H1 (cell line): ENCODE measurements at regions not wholly inside any gene's neighbourhood (a gene's known extent, or its start where the extent isn't known, plus 50 kb on each side); places are given as distances from the start of the nearest gene placed in this dataset.

ENCODE experiments used
- CTCF ChIA-PET: fragments of 300-600 bp; sonication (Branson Sonifier 250); formaldehyde crosslinking; loops from one replicate; lab custom pipeline; 2021; ENCODE audit not compliant: partially characterized antibody; lab: Charles Lee
- POLR2A ChIA-PET: fragments of 300-600 bp; sonication (Branson Sonifier 250); formaldehyde crosslinking; loops from one replicate; lab custom pipeline; 2021; ENCODE audit warnings: inconsistent platforms; ENCODE audit not compliant: partially characterized antibody; lab: Charles Lee
- DNase-seq, 2 experiments: peaks; one replicate each; pipeline versions ENCODE4 v3.0.0 to v3.0.0-alpha.2; 2010 to 2022; ENCODE audit warnings: low spot score in 2 of 2, low read depth in 1 of 2, mixed read lengths in 1 of 2
- FAIRE-seq: peaks from 2 replicates; lab custom pipeline; 2011; peaks lifted over from hg19 to GRCh38; lab: Jason Lieb, UNC
- H2AFZ ChIP-seq: 2 replicates; pipeline ENCODE4 v1.8.1; 2012; ENCODE audit warnings: low read length, inconsistent platforms
- H2AK5ac ChIP-seq: 2 replicates; pipeline ENCODE4 v1.6.1; 2013; ENCODE audit warnings: low read depth, low read length
- H2BK120ac ChIP-seq: replicated peaks from 2 replicates; pipeline ENCODE3; 2013; ENCODE audit warnings: low read depth, low read length, inconsistent platforms
- H2BK12ac ChIP-seq: 2 replicates; pipeline ENCODE4 v1.6.1; 2013; ENCODE audit warnings: low read depth, low read length
- H2BK15ac ChIP-seq: 2 replicates; pipeline ENCODE4 v1.6.1; 2013; ENCODE audit warnings: low read length
- H2BK20ac ChIP-seq: 2 replicates; pipeline ENCODE4 v1.6.1; 2013; ENCODE audit warnings: low read length
- H2BK5ac ChIP-seq: 2 replicates; pipeline ENCODE4 v1.6.1; 2013; ENCODE audit warnings: low read depth, low read length
- H3K14ac ChIP-seq: 2 replicates; pipeline ENCODE4 v1.6.1; 2013; ENCODE audit warnings: inconsistent platforms; ENCODE audit not compliant: insufficient read length
- H3K18ac ChIP-seq: 2 replicates; pipeline ENCODE4 v1.6.1; 2013; ENCODE audit warnings: low read length; ENCODE audit errors: extremely low read depth
- H3K23ac ChIP-seq: 2 replicates; pipeline ENCODE4 v1.6.1; 2013; ENCODE audit warnings: inconsistent platforms; ENCODE audit not compliant: insufficient read length
- H3K23me2 ChIP-seq: 2 replicates; pipeline ENCODE4 v1.6.1; 2013; ENCODE audit warnings: low read depth, low read length
- H3K27ac ChIP-seq: 2 replicates; pipeline ENCODE4 v1.6.1; 2011; ENCODE audit warnings: low read depth, low read length, inconsistent platforms
- H3K27me3 ChIP-seq, 4 experiments: replicated peaks in 1 of 4; 1 replicate in 1 of 4; 2 replicates in 3 of 4; pipeline versions ENCODE4 v1.6.1 to v1.8.1; 2011 to 2013; ENCODE audit warnings: low read length in 3 of 4, mild to moderate bottlenecking in 3 of 4, inconsistent platforms in 2 of 4, mixed read lengths in 2 of 4, moderate library complexity in 1 of 4; ENCODE audit not compliant: control insufficient read depth in 3 of 4, insufficient read depth in 3 of 4; ENCODE audit errors: extremely low read depth in 1 of 4
- H3K36me3 ChIP-seq, 4 experiments: 2 replicates each; pipeline versions ENCODE4 v1.6.1 to v1.8.1; 2011 to 2013; ENCODE audit warnings: mild to moderate bottlenecking in 4 of 4, low read length in 3 of 4, moderate library complexity in 2 of 4, control low read depth in 1 of 4, inconsistent platforms in 1 of 4; ENCODE audit not compliant: insufficient read depth in 4 of 4, control insufficient read depth in 2 of 4
- H3K4ac ChIP-seq: replicated peaks from 2 replicates; pipeline ENCODE3; 2013; ENCODE audit warnings: low read length, low read depth, mixed read lengths, inconsistent platforms; ENCODE audit not compliant: insufficient read length
- H3K4me1 ChIP-seq, 4 experiments: replicated peaks in 1 of 4; 1 replicate in 1 of 4; 2 replicates in 3 of 4; pipeline versions ENCODE4 v1.6.1 to v1.8.1; 2011 to 2013; ENCODE audit warnings: low read length in 3 of 4, inconsistent platforms in 2 of 4, mixed read lengths in 1 of 4; ENCODE audit not compliant: insufficient read depth in 4 of 4, control insufficient read depth in 3 of 4
- H3K4me2 ChIP-seq, 2 experiments: 2 replicates each; pipeline versions ENCODE4 v1.6.1 to v1.8.1; 2011 to 2013; ENCODE audit warnings: low read depth in 2 of 2, low read length in 2 of 2, control low read depth in 1 of 2, inconsistent platforms in 1 of 2, mild to moderate bottlenecking in 1 of 2; ENCODE audit not compliant: insufficient read depth in 1 of 2
- H3K4me3 ChIP-seq, 4 experiments: fragments of 200-600, 300-600 bp in 1 of 4; sonication (generic), shearing (Covaris generic), sonication (Bioruptor Twin) in 1 of 4; 2 replicates each; pipeline versions ENCODE4 v1.5.1 to v1.8.1; 2011 to 2016; ENCODE audit warnings: low read length in 4 of 4, low read depth in 3 of 4, control low read depth in 2 of 4, inconsistent platforms in 2 of 4, mild to moderate bottlenecking in 2 of 4, mixed read lengths in 1 of 4, moderate library complexity in 1 of 4; ENCODE audit not compliant: insufficient read depth in 2 of 4; ENCODE audit errors: extremely low read depth in 1 of 4
- H3K56ac ChIP-seq: replicated peaks from 2 replicates; pipeline ENCODE3; 2013; ENCODE audit warnings: low read depth, mild to moderate bottlenecking, mixed read lengths, low read length, inconsistent platforms; ENCODE audit not compliant: insufficient read length
- H3K79me1 ChIP-seq: 2 replicates; pipeline ENCODE4 v1.6.1; 2013; ENCODE audit warnings: low read depth, low read length, control low read depth
- H3K79me2 ChIP-seq, 2 experiments: 2 replicates each; pipeline versions ENCODE4 v1.6.1 to v1.8.1; 2012 to 2013; ENCODE audit warnings: low read length in 2 of 2, mild to moderate bottlenecking in 2 of 2, inconsistent platforms in 1 of 2; ENCODE audit not compliant: insufficient read depth in 2 of 2, control insufficient read depth in 1 of 2
- H3K9ac ChIP-seq, 4 experiments: replicated peaks in 1 of 4; 1 replicate in 1 of 4; 2 replicates in 3 of 4; pipeline versions ENCODE4 v1.6.1 to v1.8.1; 2011 to 2013; ENCODE audit warnings: low read depth in 3 of 4, low read length in 3 of 4, control low read depth in 2 of 4, mild to moderate bottlenecking in 2 of 4, moderate library complexity in 2 of 4, inconsistent platforms in 1 of 4; ENCODE audit errors: extremely low read depth in 1 of 4
- H3K9me3 ChIP-seq, 2 experiments: 2 replicates each; pipeline versions ENCODE4 v1.6.1 to v1.8.1; 2012 to 2013; ENCODE audit warnings: mild to moderate bottlenecking in 2 of 2, moderate library complexity in 2 of 2, control low read depth in 1 of 2, inconsistent platforms in 1 of 2, low read depth in 1 of 2, low read length in 1 of 2, mixed read lengths in 1 of 2; ENCODE audit not compliant: insufficient read depth in 2 of 2
- H4K20me1 ChIP-seq, 2 experiments: replicated peaks in 1 of 2; 2 replicates each; pipeline versions ENCODE3 to v1.8.1; 2011 to 2013; ENCODE audit warnings: inconsistent platforms in 2 of 2, low read length in 2 of 2, mild to moderate bottlenecking in 1 of 2; ENCODE audit not compliant: insufficient read depth in 2 of 2, control insufficient read depth in 1 of 2
- H4K5ac ChIP-seq: 2 replicates; pipeline ENCODE4 v1.6.1; 2013; ENCODE audit warnings: low read length, low read depth, mixed read lengths, inconsistent platforms; ENCODE audit not compliant: insufficient read length
- H4K8ac ChIP-seq: 2 replicates; pipeline ENCODE4 v1.8.0; 2013; ENCODE audit warnings: mild to moderate bottlenecking, moderate library complexity, low read length, inconsistent platforms; ENCODE audit not compliant: insufficient read depth; ENCODE audit errors: extremely low read depth
- H4K91ac ChIP-seq: replicated peaks from 2 replicates; pipeline ENCODE3; 2013; ENCODE audit warnings: low read length, mixed read lengths, inconsistent platforms; ENCODE audit not compliant: insufficient read length
- BACH1 ChIP-seq: IDR thresholded peaks from 2 replicates; pipeline ENCODE4 v1.6.1; 2012; ENCODE audit warnings: low read length, improper control_type of control experiment
- BCL11A ChIP-seq, 2 experiments: IDR thresholded peaks; one replicate each; pipeline ENCODE4 v1.6.1; 2011; ENCODE audit warnings: low read depth in 2 of 2, low read length in 2 of 2, mild to moderate bottlenecking in 2 of 2
- CEBPB ChIP-seq: IDR thresholded peaks from 2 replicates; pipeline ENCODE4 v1.6.1; 2012; ENCODE audit warnings: low read depth, low read length
- EGR1 ChIP-seq: IDR thresholded peaks from 2 replicates; pipeline ENCODE4 v1.6.1; 2011; ENCODE audit warnings: low read depth, low read length, borderline replicate concordance
- FOSL1 ChIP-seq: IDR thresholded peaks from 2 replicates; pipeline ENCODE4 v1.6.1; 2011; ENCODE audit warnings: mild to moderate bottlenecking, low read depth, low read length, moderate library complexity; ENCODE audit not compliant: insufficient read depth
- HDAC2 ChIP-seq, 2 experiments: fragments of 300-600 bp in 1 of 2; sonication (generic) in 1 of 2; IDR thresholded peaks; 2 replicates each; pipeline ENCODE4 v1.6.1; 2011 to 2012; ENCODE audit warnings: low read depth in 2 of 2, low read length in 2 of 2, mild to moderate bottlenecking in 2 of 2, moderate library complexity in 2 of 2, borderline replicate concordance in 1 of 2, inconsistent platforms in 1 of 2
- HDAC6 ChIP-seq: IDR thresholded peaks from one replicate; pipeline ENCODE4 v1.7.1; 2012; ENCODE audit warnings: low read depth, mild to moderate bottlenecking, inconsistent platforms, low read length, moderate library complexity
- JUN ChIP-seq: IDR thresholded peaks from 2 replicates; pipeline ENCODE4 v1.6.1; 2011; ENCODE audit warnings: low read depth, mild to moderate bottlenecking, improper control_type of control experiment, low read length
- MAFK ChIP-seq: IDR thresholded peaks from 2 replicates; pipeline ENCODE4 v1.6.1; 2012; ENCODE audit warnings: low read depth, mild to moderate bottlenecking, improper control_type of control experiment, low read length
- NRF1 ChIP-seq: IDR thresholded peaks from 2 replicates; pipeline ENCODE4 v1.6.1; 2011; ENCODE audit warnings: mild to moderate bottlenecking, low read depth, low read length, improper control_type of control experiment
- POLR2A ChIP-seq, 2 experiments: IDR thresholded peaks; 1 replicate in 1 of 2; 2 replicates in 1 of 2; pipeline ENCODE4 v1.6.1; 2011; ENCODE audit warnings: low read depth in 2 of 2, low read length in 2 of 2, mild to moderate bottlenecking in 2 of 2; ENCODE audit errors: control extremely low read depth in 1 of 2
- POLR2AphosphoS5 ChIP-seq: IDR thresholded peaks from 2 replicates; pipeline ENCODE4 v1.6.1; 2011; ENCODE audit warnings: low read depth, low read length
- RBBP5 ChIP-seq: IDR thresholded peaks from 2 replicates; pipeline ENCODE4 v1.7.1; 2012; ENCODE audit warnings: low read depth, mild to moderate bottlenecking, inconsistent platforms, low read length, moderate library complexity, borderline replicate concordance
- SP4 ChIP-seq: IDR thresholded peaks from 2 replicates; pipeline ENCODE4 v1.6.1; 2012; ENCODE audit warnings: low read length, inconsistent platforms
- SRF ChIP-seq: IDR thresholded peaks from 2 replicates; pipeline ENCODE4 v1.6.1; 2011; ENCODE audit warnings: mild to moderate bottlenecking, low read depth, low read length, moderate library complexity
- TBP ChIP-seq: IDR thresholded peaks from 2 replicates; pipeline ENCODE4 v1.6.1; 2011; ENCODE audit warnings: low read depth, low read length, improper control_type of control experiment
- TCF12 ChIP-seq: IDR thresholded peaks from 2 replicates; pipeline ENCODE4 v1.6.1; 2011; ENCODE audit warnings: low read depth, mild to moderate bottlenecking, low read length
- WGBS, 2 experiments: shearing (Covaris generic) in 1 of 2; methylation state at CpG; one replicate each; pipeline versions ENCODE4 v1.1.6 to v1.1.7; 2013 to 2015; ENCODE audit warnings: low lambda C conversion rate in 2 of 2, mixed read lengths in 2 of 2, inconsistent platforms in 1 of 2, low coverage in 1 of 2, missing lambda C conversion rate in 1 of 2; ENCODE audit not compliant: insufficient replicate concordance in 2 of 2, insufficient coverage in 1 of 2, insufficient read length in 1 of 2; ENCODE audit errors: extremely low coverage in 1 of 2, missing lambda C conversion rate in 1 of 2; 5-methylcytosine and 5-hydroxymethylcytosine counted together

DNA sequence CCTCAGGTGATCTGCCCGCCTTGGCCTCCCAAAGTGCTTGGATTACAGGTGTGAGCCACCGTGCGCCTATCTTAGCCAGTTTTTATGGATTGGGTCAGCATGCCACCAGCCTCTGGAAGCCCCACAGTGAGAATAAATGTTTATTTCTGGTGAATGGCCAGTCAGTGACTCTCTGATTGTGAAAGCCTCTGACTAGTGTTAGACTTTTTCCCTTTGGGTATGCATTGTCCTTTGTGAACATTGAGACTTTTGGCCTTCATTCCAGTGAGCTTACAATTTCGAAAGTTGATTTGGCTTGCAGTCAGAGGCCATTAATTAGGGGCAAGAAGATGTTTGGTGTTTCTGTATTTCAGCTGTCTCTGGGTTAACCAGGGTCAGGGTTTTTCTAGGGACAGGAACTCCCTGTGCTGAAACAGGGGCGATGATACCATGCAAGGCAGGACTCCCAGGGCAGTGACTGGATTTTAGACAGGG lies 274.5 kb upstream of the C2CD4B start:
- FAIRE-seq (no peak), DNase-seq (no peak)
- no peak overlapping the region for H3K27ac ChIP-seq
- no peak overlapping the region for H2BK12ac ChIP-seq
- H2BK20ac ChIP-seq = no peak overlapping the region
- no peak overlapping the region for H3K4ac ChIP-seq
- WGBS, 2 experiments = 86% methylated on average over 5 of the region's 5 CpGs; no CpG with 5 or more reads in 1 of the 2 experiments
- no peak overlapping the region for H2AFZ ChIP-seq
- TF ChIP-seq SP4 (no peak), POLR2A (IDR thresholded peaks at IDR 0.05; ENCODE audit: control extremely low read depth in 1 of 2, low read depth in 2 of 2, low read length in 2 of 2) (no peak), JUN (no peak), EGR1 (no peak), FOSL1 (no peak), BACH1 (no peak), CEBPB (no peak), MAFK (no peak), NRF1 (no peak), RBBP5 (no peak), HDAC2 (IDR thresholded peaks at IDR 0.05; ENCODE audit: borderline replicate concordance in 1 of 2, low read depth in 2 of 2, low read length in 2 of 2) (no peak), POLR2AphosphoS5 (no peak), SRF (no peak), TCF12 (no peak), TBP (no peak), BCL11A (IDR thresholded peaks at IDR 0.05; ENCODE audit: low read depth in 2 of 2, low read length in 2 of 2) (no peak), HDAC6 (no peak)
- H4K8ac ChIP-seq = no peak overlapping the region
- no peak overlapping the region for H2BK5ac ChIP-seq
- 0 out of 4 replicates have a peak, but pooled peaks cover 0 to 2% of the 10 kb centered on the region in 2 experiments for H3K79me2 ChIP-seq
- no peak overlapping the region for H3K14ac ChIP-seq
- H2BK120ac ChIP-seq = no peak overlapping the region
- H3K4me3 ChIP-seq = no peak overlapping the region
- H4K91ac ChIP-seq = no peak overlapping the region
- H3K9me3 ChIP-seq = no peaks in the 10 kb centered on the region
- CTCF ChIA-PET = no interaction called here
- H4K5ac ChIP-seq = no peak overlapping the region
- no peaks in the 10 kb centered on the region for H3K4me1 ChIP-seq
- peaks cover 15% of the 10 kb centered on the region for H3K79me1 ChIP-seq
- H3K23me2 ChIP-seq = no peaks in the 10 kb centered on the region
- H3K4me2 ChIP-seq = no peak overlapping the region
- no peak overlapping the region for H3K9ac ChIP-seq
- no peak overlapping the region for H3K56ac ChIP-seq
- no peaks in the 10 kb centered on the region for H4K20me1 ChIP-seq
- H3K18ac ChIP-seq = no peak overlapping the region
- no peak overlapping the region for H2AK5ac ChIP-seq
- H3K27me3 ChIP-seq = no peaks in the 10 kb centered on the region
- no peak overlapping the region for H2BK15ac ChIP-seq
- H3K36me3 ChIP-seq = no peaks in the 10 kb centered on the region
- H3K23ac ChIP-seq = no peak overlapping the region
- POLR2A ChIA-PET = no interaction called here
